Lower leg skin (tissue), 3 donors: ENCODE measurements at regions not wholly inside any gene's neighbourhood (a gene's known extent, or its start where the extent isn't known, plus 50 kb on each side); places are given as distances from the start of the nearest gene placed in this dataset.

Experiments used
- POLR2A ChIP-seq, 2 donors: fragments of 450-650 bp; IDR thresholded peaks; one replicate each; pipeline ENCODE4 v1.6.1; 2016 to 2017; ENCODE audit warnings: antibody characterized with exemption in 2 of 2, mild to moderate bottlenecking in 1 of 2, moderate library complexity in 1 of 2
- TF ChIP-seq, protein P1 (sequence below), 3 donors: fragments of 450-650 bp; IDR thresholded peaks; one replicate each; pipeline ENCODE4 v1.5.1; 2016; ENCODE audit warnings: antibody characterized with exemption in 3 of 3, mild to moderate bottlenecking in 3 of 3, moderate library complexity in 2 of 3

- TF ChIP-seq, protein P1, sequence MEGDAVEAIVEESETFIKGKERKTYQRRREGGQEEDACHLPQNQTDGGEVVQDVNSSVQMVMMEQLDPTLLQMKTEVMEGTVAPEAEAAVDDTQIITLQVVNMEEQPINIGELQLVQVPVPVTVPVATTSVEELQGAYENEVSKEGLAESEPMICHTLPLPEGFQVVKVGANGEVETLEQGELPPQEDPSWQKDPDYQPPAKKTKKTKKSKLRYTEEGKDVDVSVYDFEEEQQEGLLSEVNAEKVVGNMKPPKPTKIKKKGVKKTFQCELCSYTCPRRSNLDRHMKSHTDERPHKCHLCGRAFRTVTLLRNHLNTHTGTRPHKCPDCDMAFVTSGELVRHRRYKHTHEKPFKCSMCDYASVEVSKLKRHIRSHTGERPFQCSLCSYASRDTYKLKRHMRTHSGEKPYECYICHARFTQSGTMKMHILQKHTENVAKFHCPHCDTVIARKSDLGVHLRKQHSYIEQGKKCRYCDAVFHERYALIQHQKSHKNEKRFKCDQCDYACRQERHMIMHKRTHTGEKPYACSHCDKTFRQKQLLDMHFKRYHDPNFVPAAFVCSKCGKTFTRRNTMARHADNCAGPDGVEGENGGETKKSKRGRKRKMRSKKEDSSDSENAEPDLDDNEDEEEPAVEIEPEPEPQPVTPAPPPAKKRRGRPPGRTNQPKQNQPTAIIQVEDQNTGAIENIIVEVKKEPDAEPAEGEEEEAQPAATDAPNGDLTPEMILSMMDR (IDR thresholded peaks at IDR 0.05), result no peak
- TF ChIP-seq POLR2A (IDR thresholded peaks at IDR 0.05), result no peak
Measured at GRCh38 chr3:63070476-63070810, 195.2 kb upstream of the CADPS start.
